SKM-1 (cell line): ENCODE measurements at regions not wholly inside any gene's neighbourhood (a gene's known extent, or its start where the extent isn't known, plus 50 kb on each side); places are given as distances from the start of the nearest gene placed in this dataset.

Experiments used
- DNase-seq: peaks from one replicate; lab custom pipeline; 2025; ENCODE audit not compliant: unreplicated experiment; lab: John Stamatoyannopoulos, UW

- DNase-seq: no peak
These were observed 138.3 kb upstream of the ST6GAL2 start for GRCh38 chr2:107024269-107024668.

- no peak for DNase-seq
These were observed 139.4 kb upstream of the ST6GAL2 start for GRCh38 chr2:107025291-107025857.

- DNase-seq: no peak
These were observed 140.0 kb upstream of the ST6GAL2 start for GRCh38 chr2:107025869-107026380.

GRCh38 chr2:107027205-107027604 lies 141.2 kb upstream of the ST6GAL2 start:
- DNase-seq: no peak

- DNase-seq: no peak
These were observed 141.8 kb upstream of the ST6GAL2 start for GRCh38 chr2:107027810-107028209.

- DNase-seq: no peak
These were observed 142.7 kb upstream of the ST6GAL2 start for GRCh38 chr2:107028661-107029060.

- no peak for DNase-seq
These were observed 150.3 kb upstream of the ST6GAL2 start for GRCh38 chr2:107036293-107036692.

- DNase-seq: no peak
These were observed 176.2 kb upstream of the ST6GAL2 start for GRCh38 chr2:107062173-107062572.

- no peak for DNase-seq
These were observed 176.7 kb upstream of the ST6GAL2 start for GRCh38 chr2:107062599-107063220.

- DNase-seq: no peak
These were observed 177.3 kb upstream of the ST6GAL2 start for GRCh38 chr2:107063228-107063627.

GRCh38 chr2:107064750-107065149 lies 178.8 kb upstream of the ST6GAL2 start:
- DNase-seq: no peak

GRCh38 chr2:107068069-107068916 lies 182.3 kb upstream of the ST6GAL2 start:
- DNase-seq: no peak

- no peak for DNase-seq
These were observed 183.9 kb upstream of the ST6GAL2 start for GRCh38 chr2:107069890-107070289.

- no peak for DNase-seq
These were observed 186.4 kb upstream of the ST6GAL2 start for GRCh38 chr2:107072150-107072940.

GRCh38 chr2:107078584-107078983 lies 192.6 kb upstream of the ST6GAL2 start:
- DNase-seq: no peak

GRCh38 chr2:107086497-107086896 lies 200.5 kb upstream of the ST6GAL2 start:
- no peak for DNase-seq

- no peak for DNase-seq
These were observed 202.2 kb upstream of the ST6GAL2 start for GRCh38 chr2:107088156-107088555.

GRCh38 chr2:107091163-107091864 lies 205.3 kb upstream of the ST6GAL2 start:
- DNase-seq: no peak

- DNase-seq: no peak
These were observed 207.5 kb upstream of the ST6GAL2 start for GRCh38 chr2:107093426-107093957.

- DNase-seq: no peak
These were observed 208.6 kb upstream of the ST6GAL2 start for GRCh38 chr2:107094450-107094986.
